Right ventricle myocardium superior (tissue), 1 donor: ENCODE measurements at regions not wholly inside any gene's neighbourhood (a gene's known extent, or its start where the extent isn't known, plus 50 kb on each side); places are given as distances from the start of the nearest gene placed in this dataset.

ENCODE experiments used
- ATAC-seq: fragments of 200-7000 bp; cut with Tn5 transposase; one replicate; pipeline ENCODE4 v1.9.1; 2020; ENCODE audit warnings: mild to moderate bottlenecking; ENCODE audit not compliant: poor library complexity
- DNase-seq: peaks from one replicate; pipeline ENCODE4 v3.0.0-alpha.2; 2020
- intact Hi-C: fragments of 100-400 bp; cut with DNase I; formaldehyde crosslinking; loops from one replicate; pipeline ENCODE4 v1.11.2; 2022
- donor health status: DM: no; HTN: yes; CAD: no; lungs with severe emphysema.

- ATAC-seq: no peak
- intact Hi-C loops: no loop called here
- no peak for DNase-seq
Measured at GRCh38 chr6:138032571-138032970, 74.6 kb downstream of the PERP start.

- no peak for ATAC-seq
- no peak for DNase-seq
- intact Hi-C loops: no loop called here
Measured at GRCh38 chr6:138034229-138034628, 73.0 kb downstream of the PERP start.

GRCh38 chr6:138035070-138035469 is 72.1 kb downstream of the PERP start:
- intact Hi-C loops: no loop called here
- DNase-seq (no peak), ATAC-seq (no peak)

- DNase-seq: no peak
- ATAC-seq: no peak
- intact Hi-C loops: no loop called here
Measured at GRCh38 chr6:138036111-138036510, 71.1 kb downstream of the PERP start.

- no peak for DNase-seq
- ATAC-seq: no peak
- intact Hi-C loops: no loop called here
Measured at GRCh38 chr6:138037009-138037504, 70.2 kb downstream of the PERP start.

GRCh38 chr6:138038142-138038870 is 68.9 kb downstream of the PERP start:
- intact Hi-C loops: no loop called here
- no peak for DNase-seq
- no peak for ATAC-seq
